Fibroblast of lung (primary cell): ENCODE measurements at regions not wholly inside any gene's neighbourhood (a gene's known extent, or its start where the extent isn't known, plus 50 kb on each side); places are given as distances from the start of the nearest gene placed in this dataset.
A peak's percentile ranks its signal among the peaks of the same experiment; 100 is the strongest.

ENCODE experiments used
- DNase-seq, 2 donors: peaks; one replicate each; pipeline versions ENCODE4 v3.0.0 to v3.0.0-alpha.2; 2010; ENCODE audit warnings: low read depth in 2 of 2
- H2AFZ ChIP-seq: 2 replicates; pipeline ENCODE4 v1.5.1; 2012; ENCODE audit warnings: low read length, control low read depth, inconsistent platforms
- H3K27ac ChIP-seq: 2 replicates; pipeline ENCODE4 v1.5.1; 2011; ENCODE audit warnings: low read length, control low read depth; ENCODE audit not compliant: insufficient read depth
- H3K27me3 ChIP-seq: 2 replicates; pipeline ENCODE4 v1.5.1; 2011; ENCODE audit warnings: mild to moderate bottlenecking, low read length; ENCODE audit not compliant: control insufficient read depth, insufficient read depth
- H3K36me3 ChIP-seq: 2 replicates; pipeline ENCODE4 v1.5.1; 2011; ENCODE audit warnings: low read length; ENCODE audit not compliant: control insufficient read depth, insufficient read depth
- H3K4me1 ChIP-seq: 2 replicates; pipeline ENCODE4 v1.5.1; 2011; ENCODE audit warnings: low read length; ENCODE audit not compliant: control insufficient read depth, insufficient read depth; ENCODE audit errors: extremely low read depth
- H3K4me2 ChIP-seq: 2 replicates; pipeline ENCODE4 v1.5.1; 2011; ENCODE audit warnings: low read length, control low read depth; ENCODE audit not compliant: insufficient read depth; ENCODE audit errors: extremely low read depth
- H3K4me3 ChIP-seq, 4 experiments: fragments of 200-600 bp in 1 of 4; sonication (generic) in 1 of 4; replicated peaks in 1 of 4; 2 replicates each; pipeline ENCODE4 v1.5.1; 2011 to 2016; ENCODE audit warnings: low read length in 4 of 4, low read depth in 3 of 4, mild to moderate bottlenecking in 3 of 4, control low read depth in 2 of 4, inconsistent platforms in 1 of 4, mixed read lengths in 1 of 4; ENCODE audit not compliant: insufficient read depth in 1 of 4; ENCODE audit errors: control extremely low read depth in 1 of 4
- H3K79me2 ChIP-seq: 2 replicates; pipeline ENCODE4 v1.5.1; 2012; ENCODE audit warnings: mild to moderate bottlenecking, low read length, inconsistent platforms; ENCODE audit not compliant: control insufficient read depth, insufficient read depth
- H3K9ac ChIP-seq: 2 replicates; pipeline ENCODE4 v1.5.1; 2011; ENCODE audit warnings: mild to moderate bottlenecking, low read length, control low read depth; ENCODE audit not compliant: insufficient read depth
- H3K9me3 ChIP-seq: 2 replicates; pipeline ENCODE4 v1.5.1; 2012; ENCODE audit warnings: low read depth, low read length; ENCODE audit not compliant: control insufficient read depth, insufficient read depth
- H4K20me1 ChIP-seq: 2 replicates; pipeline ENCODE4 v1.5.1; 2011; ENCODE audit warnings: low read length; ENCODE audit not compliant: control insufficient read depth, insufficient read depth; ENCODE audit errors: extremely low read depth
- EZH2 ChIP-seq: IDR thresholded peaks from 2 replicates; pipeline ENCODE4 v1.5.1; 2012; ENCODE audit warnings: low read length, control low read depth, mild to moderate bottlenecking; ENCODE audit errors: missing control alignments
- TF ChIP-seq, protein P1 (sequence below), 2 donors: IDR thresholded peaks in 1 of 2; conservative IDR thresholded peaks in 1 of 2; 1 replicate in 1 of 2; 2 replicates in 1 of 2; pipeline ENCODE4 v1.5.1; 2011 to 2012; ENCODE audit warnings: low read length in 2 of 2, control low read depth in 1 of 2, inconsistent platforms in 1 of 2, low read depth in 1 of 2, mild to moderate bottlenecking in 1 of 2

- H3K4me1 ChIP-seq, result peaks cover 13% of the 10 kb centered on the region
- no peak overlapping the region for H3K4me3 ChIP-seq
- no peak for TF ChIP-seq EZH2
- TF ChIP-seq, protein P1, sequence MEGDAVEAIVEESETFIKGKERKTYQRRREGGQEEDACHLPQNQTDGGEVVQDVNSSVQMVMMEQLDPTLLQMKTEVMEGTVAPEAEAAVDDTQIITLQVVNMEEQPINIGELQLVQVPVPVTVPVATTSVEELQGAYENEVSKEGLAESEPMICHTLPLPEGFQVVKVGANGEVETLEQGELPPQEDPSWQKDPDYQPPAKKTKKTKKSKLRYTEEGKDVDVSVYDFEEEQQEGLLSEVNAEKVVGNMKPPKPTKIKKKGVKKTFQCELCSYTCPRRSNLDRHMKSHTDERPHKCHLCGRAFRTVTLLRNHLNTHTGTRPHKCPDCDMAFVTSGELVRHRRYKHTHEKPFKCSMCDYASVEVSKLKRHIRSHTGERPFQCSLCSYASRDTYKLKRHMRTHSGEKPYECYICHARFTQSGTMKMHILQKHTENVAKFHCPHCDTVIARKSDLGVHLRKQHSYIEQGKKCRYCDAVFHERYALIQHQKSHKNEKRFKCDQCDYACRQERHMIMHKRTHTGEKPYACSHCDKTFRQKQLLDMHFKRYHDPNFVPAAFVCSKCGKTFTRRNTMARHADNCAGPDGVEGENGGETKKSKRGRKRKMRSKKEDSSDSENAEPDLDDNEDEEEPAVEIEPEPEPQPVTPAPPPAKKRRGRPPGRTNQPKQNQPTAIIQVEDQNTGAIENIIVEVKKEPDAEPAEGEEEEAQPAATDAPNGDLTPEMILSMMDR (conservative IDR thresholded peaks at IDR 0.05 in 1 of 2, IDR thresholded peaks at IDR 0.05 in 1 of 2; ENCODE audit: low read depth in 1 of 2, low read length in 2 of 2), result no peak
- H3K27me3 ChIP-seq, result no peaks in the 10 kb centered on the region
- no peak overlapping the region for H3K4me2 ChIP-seq
- no peaks in the 10 kb centered on the region for H3K79me2 ChIP-seq
- H3K9ac ChIP-seq, result no peak overlapping the region
- no peaks in the 10 kb centered on the region for H3K36me3 ChIP-seq
- H3K27ac ChIP-seq, result peak overlapping the region; percentile 73
- H4K20me1 ChIP-seq, result no peaks in the 10 kb centered on the region
- no peaks in the 10 kb centered on the region for H3K9me3 ChIP-seq
- no peak overlapping the region for H2AFZ ChIP-seq
- peak; percentile 80 to 98 for DNase-seq
Observed at GRCh38 chr10:10872035-10872673, 145.5 kb upstream of the CELF2 start.

DNA sequence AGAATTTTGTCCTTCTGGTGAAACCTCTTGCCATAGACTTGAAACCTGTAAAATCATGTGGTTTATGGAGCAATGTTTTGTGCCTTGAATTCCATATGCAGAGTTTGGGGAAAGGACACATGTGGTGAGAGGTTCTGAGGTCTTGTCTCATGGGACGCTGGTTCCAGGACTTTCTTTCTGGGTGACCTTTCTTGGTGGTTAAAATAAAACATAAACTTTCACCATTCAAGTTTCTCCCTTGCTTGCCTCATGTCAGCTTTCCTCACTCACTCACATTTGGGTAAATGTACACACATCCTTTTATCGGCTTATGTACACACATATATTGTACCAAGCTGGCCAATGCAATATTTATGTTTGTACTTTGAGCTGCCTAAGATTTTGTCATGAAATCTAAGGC is 144.9 kb upstream of the CELF2 start:
- Histone ChIP-seq H3K9me3 (no peaks in the 10 kb centered on the region), H4K20me1 (no peaks in the 10 kb centered on the region), H3K36me3 (no peaks in the 10 kb centered on the region), H3K9ac (no peak overlapping the region), H3K4me2 (no peak overlapping the region), H2AFZ (no peak overlapping the region), H3K27me3 (no peaks in the 10 kb centered on the region), H3K79me2 (no peaks in the 10 kb centered on the region), H3K4me3 (no peak overlapping the region), H3K27ac (peak overlapping the region; percentile 53), H3K4me1 (peaks cover 13% of the 10 kb centered on the region)
- TF ChIP-seq, protein P1 (conservative IDR thresholded peaks at IDR 0.05 in 1 of 2, IDR thresholded peaks at IDR 0.05 in 1 of 2; ENCODE audit: low read depth in 1 of 2, low read length in 2 of 2), result no peak
- TF ChIP-seq EZH2, result no peak
- DNase-seq, result peak in 1 of 2 donors; percentile 71

GRCh38 chr10:10873289-10873688 is 144.4 kb upstream of the CELF2 start:
- no peak overlapping the region for H3K4me2 ChIP-seq
- no peak overlapping the region for H3K4me3 ChIP-seq

More at GRCh38 chr10:10873289-10873688, 144.4 kb upstream of the CELF2 start:
- Histone ChIP-seq H3K79me2 (no peaks in the 10 kb centered on the region), H3K4me1 (peaks cover 13% of the 10 kb centered on the region), H3K27me3 (no peaks in the 10 kb centered on the region), H4K20me1 (no peaks in the 10 kb centered on the region), H3K36me3 (no peaks in the 10 kb centered on the region), H3K27ac (peak overlapping the region; percentile 53), H2AFZ (no peak overlapping the region), H3K9me3 (no peaks in the 10 kb centered on the region), H3K9ac (no peak overlapping the region)
- DNase-seq, result no peak
- TF ChIP-seq, protein P1 (conservative IDR thresholded peaks at IDR 0.05 in 1 of 2, IDR thresholded peaks at IDR 0.05 in 1 of 2; ENCODE audit: low read depth in 1 of 2, low read length in 2 of 2), result no peak
- TF ChIP-seq EZH2, result no peak
